Fibroblast of the aortic adventitia (primary cell): ENCODE measurements at regions not wholly inside any gene's neighbourhood (a gene's known extent, or its start where the extent isn't known, plus 50 kb on each side); places are given as distances from the start of the nearest gene placed in this dataset.

Experiments used
- DNase-seq: peaks from one replicate; pipeline ENCODE4 v3.0.0-alpha.2; 2010; ENCODE audit warnings: low read depth
- H3K4me3 ChIP-seq: 2 replicates; pipeline ENCODE4 v1.5.1; 2011; ENCODE audit warnings: low read depth, mild to moderate bottlenecking, control low read depth, low read length, moderate library complexity
- TF ChIP-seq, protein P1 (sequence below): IDR thresholded peaks from 2 replicates; pipeline ENCODE4 v1.5.1; 2011; ENCODE audit warnings: mild to moderate bottlenecking, low read length, control low read depth, inconsistent platforms; ENCODE audit not compliant: insufficient read depth

- DNase-seq = no peak
- no peak overlapping the region for H3K4me3 ChIP-seq
- TF ChIP-seq, protein P1, sequence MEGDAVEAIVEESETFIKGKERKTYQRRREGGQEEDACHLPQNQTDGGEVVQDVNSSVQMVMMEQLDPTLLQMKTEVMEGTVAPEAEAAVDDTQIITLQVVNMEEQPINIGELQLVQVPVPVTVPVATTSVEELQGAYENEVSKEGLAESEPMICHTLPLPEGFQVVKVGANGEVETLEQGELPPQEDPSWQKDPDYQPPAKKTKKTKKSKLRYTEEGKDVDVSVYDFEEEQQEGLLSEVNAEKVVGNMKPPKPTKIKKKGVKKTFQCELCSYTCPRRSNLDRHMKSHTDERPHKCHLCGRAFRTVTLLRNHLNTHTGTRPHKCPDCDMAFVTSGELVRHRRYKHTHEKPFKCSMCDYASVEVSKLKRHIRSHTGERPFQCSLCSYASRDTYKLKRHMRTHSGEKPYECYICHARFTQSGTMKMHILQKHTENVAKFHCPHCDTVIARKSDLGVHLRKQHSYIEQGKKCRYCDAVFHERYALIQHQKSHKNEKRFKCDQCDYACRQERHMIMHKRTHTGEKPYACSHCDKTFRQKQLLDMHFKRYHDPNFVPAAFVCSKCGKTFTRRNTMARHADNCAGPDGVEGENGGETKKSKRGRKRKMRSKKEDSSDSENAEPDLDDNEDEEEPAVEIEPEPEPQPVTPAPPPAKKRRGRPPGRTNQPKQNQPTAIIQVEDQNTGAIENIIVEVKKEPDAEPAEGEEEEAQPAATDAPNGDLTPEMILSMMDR = no peak
Measured at GRCh38 chr1:29466258-29466657, 229.9 kb downstream of the PTPRU start.

DNA sequence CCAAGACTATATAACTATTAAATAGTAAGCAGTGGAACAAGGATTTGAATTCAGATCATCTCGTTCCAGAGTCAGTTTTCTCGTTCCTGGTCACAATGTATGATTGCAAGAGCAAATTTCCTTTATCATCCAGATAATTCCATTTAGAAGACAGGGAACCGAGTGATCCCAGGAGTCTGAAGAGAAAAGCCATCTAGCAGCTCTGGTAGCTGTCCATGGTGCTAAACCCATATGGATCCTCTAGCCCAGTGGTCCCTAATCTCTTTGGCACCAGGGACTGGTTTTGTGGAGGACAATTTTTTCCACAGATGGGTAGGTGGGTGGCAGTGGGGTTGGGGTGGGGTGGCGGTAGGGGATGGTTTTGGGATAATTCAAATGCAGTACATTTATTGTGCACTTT lies 229.4 kb downstream of the PTPRU start:
- peak; percentile 22 for DNase-seq
- H3K4me3 ChIP-seq = no peak overlapping the region
- TF ChIP-seq, protein P1 = no peak

DNA sequence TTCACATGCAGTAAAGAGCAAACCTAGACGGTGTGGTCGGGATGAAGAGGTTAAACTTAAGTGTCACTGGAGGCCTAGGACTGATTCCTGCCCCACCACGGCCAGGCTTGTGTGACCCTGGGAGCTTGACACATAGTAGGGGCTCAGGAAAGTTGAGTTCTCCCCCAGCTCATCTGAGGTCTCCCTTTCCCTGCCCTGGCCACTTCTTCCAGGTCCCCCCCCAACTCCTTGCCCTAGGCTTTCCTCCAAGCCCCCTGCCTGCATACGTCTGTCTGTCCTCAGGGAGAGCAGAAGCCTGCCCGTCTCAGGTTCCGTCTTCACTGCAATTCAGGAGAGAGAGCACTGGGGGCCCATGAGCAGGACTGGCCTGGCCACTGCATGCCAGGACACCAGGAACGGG lies 225.8 kb downstream of the PTPRU start:
- no peak overlapping the region for H3K4me3 ChIP-seq
- TF ChIP-seq, protein P1 = no peak
- DNase-seq = no peak

DNA sequence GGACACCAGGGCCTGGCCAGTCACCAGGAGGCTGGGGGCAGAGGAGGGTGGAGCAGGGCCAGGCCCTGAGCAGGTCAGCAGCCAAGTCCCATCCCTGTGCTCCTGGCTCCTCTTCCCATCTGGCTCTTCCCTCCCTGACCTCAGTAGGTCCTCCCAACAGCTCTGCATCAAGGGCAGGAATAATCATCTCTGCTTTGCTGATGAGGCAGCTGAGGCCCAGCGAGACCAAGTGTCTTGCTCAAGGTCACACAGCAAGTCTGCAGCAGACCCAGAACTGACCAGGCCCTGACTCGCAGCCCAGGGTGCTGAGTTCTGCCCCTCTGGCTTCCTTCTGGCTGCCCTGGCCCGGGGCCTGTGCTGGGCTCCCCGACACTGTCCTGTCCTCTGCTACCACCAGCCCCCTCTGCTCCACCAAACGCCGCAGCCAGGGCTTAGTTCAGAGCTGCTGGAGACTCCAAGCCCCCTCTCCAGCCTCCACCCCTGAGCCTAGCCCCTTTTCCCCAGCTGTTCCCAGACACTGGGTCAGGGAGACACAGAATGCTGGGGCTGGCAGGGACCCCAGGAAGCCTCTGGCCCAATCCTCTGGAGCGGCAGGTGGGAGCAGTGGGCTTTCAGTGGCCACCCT lies 224.9 kb downstream of the PTPRU start:
- no peak for DNase-seq
- TF ChIP-seq, protein P1 = no peak
- no peak overlapping the region for H3K4me3 ChIP-seq

DNA sequence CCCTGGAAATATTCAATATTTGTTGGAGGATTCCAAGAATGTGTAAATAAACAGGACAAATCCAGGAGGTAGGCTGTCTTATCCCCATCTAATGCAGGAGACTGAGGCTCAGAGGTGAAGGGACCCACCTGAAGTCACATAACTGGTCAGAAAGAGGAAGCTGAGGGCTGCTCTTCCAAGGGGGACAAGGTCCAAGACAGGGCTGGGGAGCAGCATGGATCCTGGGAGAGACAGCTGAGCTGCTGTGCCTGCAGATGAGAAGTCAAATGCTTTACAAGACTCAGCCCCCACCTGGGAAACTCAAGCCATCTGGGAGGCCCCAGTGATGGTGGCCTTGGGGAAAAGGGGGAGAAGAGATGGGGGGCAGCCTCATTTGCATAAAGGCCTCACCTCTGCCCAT lies 224.4 kb downstream of the PTPRU start:
- no peak overlapping the region for H3K4me3 ChIP-seq
- TF ChIP-seq, protein P1 = no peak
- no peak for DNase-seq

GRCh38 chr1:29460041-29460610 lies 223.8 kb downstream of the PTPRU start:
- TF ChIP-seq, protein P1 = no peak
- H3K4me3 ChIP-seq = no peak overlapping the region
- DNase-seq = no peak

- no peak overlapping the region for H3K4me3 ChIP-seq
- TF ChIP-seq, protein P1 = no peak
Measured at GRCh38 chr1:29459620-29459945, 223.3 kb downstream of the PTPRU start.

More at GRCh38 chr1:29459620-29459945, 223.3 kb downstream of the PTPRU start:
- no peak for DNase-seq
